Endothelial cell of umbilical vein (primary cell): ENCODE measurements at regions not wholly inside any gene's neighbourhood (a gene's known extent, or its start where the extent isn't known, plus 50 kb on each side); places are given as distances from the start of the nearest gene placed in this dataset.

Experiments
- CTCF ChIP-seq, 2 donors: IDR thresholded peaks; 1 replicate in 1 of 2; 2 replicates in 1 of 2; pipeline ENCODE4 v1.5.1; 2011; ENCODE audit warnings: low read length in 2 of 2, mild to moderate bottlenecking in 2 of 2, moderate library complexity in 2 of 2, control low read depth in 1 of 2, inconsistent platforms in 1 of 2, low read depth in 1 of 2; ENCODE audit not compliant: insufficient read depth in 1 of 2; ENCODE audit errors: extremely low read depth in 1 of 2
- EZH2 ChIP-seq: IDR thresholded peaks from 2 replicates; pipeline ENCODE4 v1.6.1; 2012; ENCODE audit warnings: borderline replicate concordance, low read depth, mild to moderate bottlenecking, moderate library complexity, low read length, inconsistent platforms; ENCODE audit not compliant: severe bottlenecking
- MYC ChIP-seq: IDR thresholded peaks from one replicate; pipeline ENCODE4 v1.6.1; 2011; ENCODE audit warnings: mild to moderate bottlenecking, low read depth, low read length
- TF ChIP-seq, protein P1 (sequence below): IDR thresholded peaks from 2 replicates; pipeline ENCODE4 v1.6.1; 2011; ENCODE audit not compliant: insufficient read depth, insufficient read length

- no peak for TF ChIP-seq CTCF (IDR thresholded peaks at IDR 0.05; ENCODE audit: extremely low read depth in 1 of 2, insufficient read depth in 1 of 2, low read depth in 1 of 2, low read length in 2 of 2)
- TF ChIP-seq EZH2, result no peak
- TF ChIP-seq, protein P1, sequence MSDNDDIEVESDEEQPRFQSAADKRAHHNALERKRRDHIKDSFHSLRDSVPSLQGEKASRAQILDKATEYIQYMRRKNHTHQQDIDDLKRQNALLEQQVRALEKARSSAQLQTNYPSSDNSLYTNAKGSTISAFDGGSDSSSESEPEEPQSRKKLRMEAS, result no peak
- no peak for TF ChIP-seq MYC
Observed at GRCh38 chr13:37504251-37504650, 94.3 kb downstream of the POSTN start.
